ENCODE measurements at regions not wholly inside any gene's neighbourhood (a gene's known extent, or its start where the extent isn't known, plus 50 kb on each side); places are given as distances from the start of the nearest gene placed in this dataset.

DNA sequence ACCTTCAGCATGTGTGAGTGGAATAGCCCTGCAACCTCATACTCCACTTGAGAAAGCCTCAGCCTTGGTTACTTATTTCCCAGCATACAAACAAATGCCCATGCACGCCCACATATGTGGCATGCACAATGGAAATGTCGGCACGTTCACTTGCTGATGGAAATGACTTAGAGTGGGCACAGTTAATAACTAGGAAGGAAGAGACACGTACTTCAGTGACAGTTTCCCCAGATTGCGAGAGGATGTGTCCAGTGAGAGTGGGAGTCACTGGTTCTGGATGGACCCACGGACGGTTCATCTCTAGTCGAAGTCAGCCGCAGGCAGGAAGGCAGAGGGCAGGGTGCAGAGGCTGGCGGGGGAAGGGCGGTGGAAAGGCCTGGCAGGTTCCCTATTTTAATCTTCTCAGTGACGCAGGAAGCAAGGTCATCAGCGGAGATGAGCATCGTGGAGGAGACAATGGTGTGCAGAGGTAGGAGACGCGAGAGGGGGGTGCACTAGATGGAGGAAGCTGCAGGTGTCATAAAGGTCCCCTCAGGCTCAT lies 350.7 kb upstream of the MYT1L start:
- BruUV-seq (replicated peaks): no TSS peak
- Histone ChIP-seq H2AFZ (ENCODE audit: low read length) (no peak overlapping the region), H3K4me2 (ENCODE audit: low read length) (no peak overlapping the region), H3K4me1 (ENCODE audit: insufficient read depth, low read length, poor library complexity, severe bottlenecking) (peaks cover 6% of the 10 kb centered on the region), H3K79me2 (ENCODE audit: insufficient read depth, low read depth, low read length) (no peaks in the 10 kb centered on the region), H3K27ac (ENCODE audit: low read depth, low read length, poor library complexity, severe bottlenecking) (no peak overlapping the region), H4K20me1 (ENCODE audit: insufficient read depth, low read length) (no peaks in the 10 kb centered on the region), H3K36me3 (ENCODE audit: insufficient read depth, low read length) (no peaks in the 10 kb centered on the region), H3K9me3 (ENCODE audit: low read length) (no peaks in the 10 kb centered on the region), H3K9me2 (ENCODE audit: insufficient read depth, low read length) (no peaks in the 10 kb centered on the region), H3K4me3 (ENCODE audit: low read depth, low read length, poor library complexity, severe bottlenecking) (no peak overlapping the region)
- POLR2A ChIA-PET: no interaction called here
- CTCF ChIA-PET (ENCODE audit: unreplicated experiment): no interaction called here
- no peak for TF ChIP-seq EZH2phosphoT487 (IDR thresholded peaks at IDR 0.05; ENCODE audit: borderline replicate concordance, low read depth, low read length)
- TF ChIP-seq, protein P1, sequence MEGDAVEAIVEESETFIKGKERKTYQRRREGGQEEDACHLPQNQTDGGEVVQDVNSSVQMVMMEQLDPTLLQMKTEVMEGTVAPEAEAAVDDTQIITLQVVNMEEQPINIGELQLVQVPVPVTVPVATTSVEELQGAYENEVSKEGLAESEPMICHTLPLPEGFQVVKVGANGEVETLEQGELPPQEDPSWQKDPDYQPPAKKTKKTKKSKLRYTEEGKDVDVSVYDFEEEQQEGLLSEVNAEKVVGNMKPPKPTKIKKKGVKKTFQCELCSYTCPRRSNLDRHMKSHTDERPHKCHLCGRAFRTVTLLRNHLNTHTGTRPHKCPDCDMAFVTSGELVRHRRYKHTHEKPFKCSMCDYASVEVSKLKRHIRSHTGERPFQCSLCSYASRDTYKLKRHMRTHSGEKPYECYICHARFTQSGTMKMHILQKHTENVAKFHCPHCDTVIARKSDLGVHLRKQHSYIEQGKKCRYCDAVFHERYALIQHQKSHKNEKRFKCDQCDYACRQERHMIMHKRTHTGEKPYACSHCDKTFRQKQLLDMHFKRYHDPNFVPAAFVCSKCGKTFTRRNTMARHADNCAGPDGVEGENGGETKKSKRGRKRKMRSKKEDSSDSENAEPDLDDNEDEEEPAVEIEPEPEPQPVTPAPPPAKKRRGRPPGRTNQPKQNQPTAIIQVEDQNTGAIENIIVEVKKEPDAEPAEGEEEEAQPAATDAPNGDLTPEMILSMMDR (conservative IDR thresholded peaks at IDR 0.05; ENCODE audit: low read length): no peak
- DNase-seq (ENCODE audit: low spot score): no peak
- intact Hi-C loops (cut with micrococcal nuclease; ENCODE audit: unreplicated experiment): no loop called here

- CTCF ChIA-PET (ENCODE audit: unreplicated experiment): no interaction called here
- intact Hi-C loops (cut with micrococcal nuclease; ENCODE audit: unreplicated experiment): no loop called here
Measured at GRCh38 chr2:2681085-2681484, 350.0 kb upstream of the MYT1L start.

GRCh38 chr2:2674831-2675230 lies 343.8 kb upstream of the MYT1L start:
- intact Hi-C loops (cut with micrococcal nuclease; ENCODE audit: unreplicated experiment): no loop called here
- no peak overlapping the region for H3K27ac ChIP-seq (ENCODE audit: low read depth, low read length, poor library complexity, severe bottlenecking)
- ChIA-PET POLR2A (no interaction called here), CTCF (ENCODE audit: unreplicated experiment) (no interaction called here)
- BruUV-seq (replicated peaks): no TSS peak
- no peaks in the 10 kb centered on the region for H3K9me2 ChIP-seq (ENCODE audit: insufficient read depth, low read length)
- no peak overlapping the region for H3K4me3 ChIP-seq (ENCODE audit: low read depth, low read length, poor library complexity, severe bottlenecking)
- H4K20me1 ChIP-seq (ENCODE audit: insufficient read depth, low read length): no peaks in the 10 kb centered on the region
- no peak overlapping the region for H3K4me2 ChIP-seq (ENCODE audit: low read length)
- TF ChIP-seq, protein P1 (conservative IDR thresholded peaks at IDR 0.05; ENCODE audit: low read length): no peak
- TF ChIP-seq EZH2phosphoT487 (IDR thresholded peaks at IDR 0.05; ENCODE audit: borderline replicate concordance, low read depth, low read length): no peak
- H3K36me3 ChIP-seq (ENCODE audit: insufficient read depth, low read length): no peaks in the 10 kb centered on the region
- no peak overlapping the region for H2AFZ ChIP-seq (ENCODE audit: low read length)
- H3K4me1 ChIP-seq (ENCODE audit: insufficient read depth, low read length, poor library complexity, severe bottlenecking): no peaks in the 10 kb centered on the region
- DNase-seq (ENCODE audit: low spot score): no peak
- no peaks in the 10 kb centered on the region for H3K9me3 ChIP-seq (ENCODE audit: low read length)
- no peaks in the 10 kb centered on the region for H3K79me2 ChIP-seq (ENCODE audit: insufficient read depth, low read depth, low read length)

More at GRCh38 chr2:2681085-2681484, 350.0 kb upstream of the MYT1L start:
- Histone ChIP-seq H3K9me2 (ENCODE audit: insufficient read depth, low read length) (no peaks in the 10 kb centered on the region), H3K4me1 (ENCODE audit: insufficient read depth, low read length, poor library complexity, severe bottlenecking) (peaks cover 3% of the 10 kb centered on the region), H3K27ac (ENCODE audit: low read depth, low read length, poor library complexity, severe bottlenecking) (no peak overlapping the region), H3K4me3 (ENCODE audit: low read depth, low read length, poor library complexity, severe bottlenecking) (no peak overlapping the region), H3K79me2 (ENCODE audit: insufficient read depth, low read depth, low read length) (no peaks in the 10 kb centered on the region), H3K36me3 (ENCODE audit: insufficient read depth, low read length) (no peaks in the 10 kb centered on the region), H4K20me1 (ENCODE audit: insufficient read depth, low read length) (no peaks in the 10 kb centered on the region), H2AFZ (ENCODE audit: low read length) (no peak overlapping the region), H3K4me2 (ENCODE audit: low read length) (no peak overlapping the region), H3K9me3 (ENCODE audit: low read length) (no peaks in the 10 kb centered on the region)
- POLR2A ChIA-PET: no interaction called here
- DNase-seq (ENCODE audit: low spot score): no peak
- TF ChIP-seq, protein P1 (conservative IDR thresholded peaks at IDR 0.05; ENCODE audit: low read length): no peak
- no peak for TF ChIP-seq EZH2phosphoT487 (IDR thresholded peaks at IDR 0.05; ENCODE audit: borderline replicate concordance, low read depth, low read length)
- no TSS peak for BruUV-seq (replicated peaks)
